ENCODE measurements at regions not wholly inside any gene's neighbourhood (a gene's known extent, or its start where the extent isn't known, plus 50 kb on each side); places are given as distances from the start of the nearest gene placed in this dataset.

GRCh38 chr5:125044491-125045282, 298.2 kb upstream of the ZNF608 start:
- Histone ChIP-seq H3K36me3 (ENCODE audit: control insufficient read depth in 4 of 4, insufficient read depth in 3 of 4, low read depth in 1 of 4, low read length in 3 of 4) (no peaks in the 10 kb centered on the region), H3K27ac (ENCODE audit: low read depth in 1 of 2, low read length in 2 of 2) (no peak overlapping the region), H3K4me1 (ENCODE audit: control insufficient read depth in 4 of 4, insufficient read depth in 4 of 4, low read length in 3 of 4) (peaks cover 2 to 18% (median 13%) of the 10 kb centered on the region in 4 donors), H3K9ac (ENCODE audit: low read depth in 1 of 2, low read length in 2 of 2) (no peak overlapping the region), H3K4me3 (ENCODE audit: low read depth in 1 of 3, low read length in 3 of 3) (no peak overlapping the region), H3K27me3 (ENCODE audit: control insufficient read depth in 4 of 4, insufficient read depth in 4 of 4, low read length in 3 of 4) (no peaks in the 10 kb centered on the region), H3K9me3 (ENCODE audit: control insufficient read depth in 4 of 4, low read length in 3 of 4) (no peaks in the 10 kb centered on the region)
- DNase-seq (ENCODE audit: low spot score) = no peak
- peak in 1 of 2 donors; percentile 49 for TF ChIP-seq RXRA (IDR thresholded peaks at IDR 0.05)
- no peak for TF ChIP-seq ATF3 (IDR thresholded peaks at IDR 0.05)
- no peak for TF ChIP-seq REST (IDR thresholded peaks at IDR 0.05)
- peak in 1 of 2 donors; percentile 7 for TF ChIP-seq RAD21 (IDR thresholded peaks at IDR 0.05)
- peak in 1 of 2 donors; percentile 16 for TF ChIP-seq JUND (IDR thresholded peaks at IDR 0.05)
- peak; percentile 49 to 86 for TF ChIP-seq HNF4A (conservative IDR thresholded peaks at IDR 0.05)
- WGBS = 84% methylated on average over 8 of the region's 8 CpGs

- H3K9me3 ChIP-seq (ENCODE audit: control insufficient read depth in 4 of 4, low read length in 3 of 4) = no peaks in the 10 kb centered on the region
- no peak overlapping the region for H3K4me3 ChIP-seq (ENCODE audit: low read depth in 1 of 3, low read length in 3 of 3)
- no peak for TF ChIP-seq CTCF (IDR thresholded peaks at IDR 0.05; ENCODE audit: low read depth, low read length, missing input control)
- TF ChIP-seq FOXA2 (IDR thresholded peaks at IDR 0.05) = no peak
- no peak for TF ChIP-seq YY1 (IDR thresholded peaks at IDR 0.05)
- TF ChIP-seq RAD21 (IDR thresholded peaks at IDR 0.05) = no peak
- no peak for TF ChIP-seq HNF4A (conservative IDR thresholded peaks at IDR 0.05)
- TF ChIP-seq SP1 (IDR thresholded peaks at IDR 0.05) = no peak
- TF ChIP-seq HNF4G (IDR thresholded peaks at IDR 0.05) = no peak
- TF ChIP-seq RXRA (IDR thresholded peaks at IDR 0.05) = no peak
- TF ChIP-seq FOXA1 (IDR thresholded peaks at IDR 0.05) = no peak
- no peak for TF ChIP-seq ZBTB33 (IDR thresholded peaks at IDR 0.05)
- no peak for TF ChIP-seq TAF1 (conservative IDR thresholded peaks at IDR 0.05)
- no peak for TF ChIP-seq GABPA (IDR thresholded peaks at IDR 0.05 in 1 of 2, conservative IDR thresholded peaks at IDR 0.05 in 1 of 2)
- TF ChIP-seq REST (IDR thresholded peaks at IDR 0.05) = no peak
- TF ChIP-seq ATF3 (IDR thresholded peaks at IDR 0.05) = no peak
- no peak for TF ChIP-seq EGR1 (IDR thresholded peaks at IDR 0.05; ENCODE audit: low read depth in 2 of 2)
- no peak for TF ChIP-seq JUND (IDR thresholded peaks at IDR 0.05)
- no peak overlapping the region for H3K9ac ChIP-seq (ENCODE audit: low read depth in 1 of 2, low read length in 2 of 2)
- 95% methylated on average over 3 of the region's 3 CpGs for WGBS
- no peaks in the 10 kb centered on the region for H3K27me3 ChIP-seq (ENCODE audit: control insufficient read depth in 4 of 4, insufficient read depth in 4 of 4, low read length in 3 of 4)
- DNase-seq (ENCODE audit: low spot score) = no peak
- peaks cover 2 to 18% (median 13%) of the 10 kb centered on the region in 4 donors for H3K4me1 ChIP-seq (ENCODE audit: control insufficient read depth in 4 of 4, insufficient read depth in 4 of 4, low read length in 3 of 4)
- no peak overlapping the region for H3K27ac ChIP-seq (ENCODE audit: low read depth in 1 of 2, low read length in 2 of 2)
- H3K36me3 ChIP-seq (ENCODE audit: control insufficient read depth in 4 of 4, insufficient read depth in 3 of 4, low read depth in 1 of 4, low read length in 3 of 4) = no peaks in the 10 kb centered on the region
Observed at GRCh38 chr5:125045646-125046045, 299.2 kb upstream of the ZNF608 start.

Data from liver (tissue), 8 donors.